ENCODE measurements at regions not wholly inside any gene's neighbourhood (a gene's known extent, or its start where the extent isn't known, plus 50 kb on each side); places are given as distances from the start of the nearest gene placed in this dataset.

GRCh38 chr20:24134284-24134683 is 145.7 kb upstream of the GGTLC1 start:
- H2AFZ ChIP-seq (ENCODE audit: low read length), result no peak overlapping the region
- DNase-seq (ENCODE audit: low read depth in 2 of 2), result peak in 1 of 2 donors; percentile 4
- no peaks in the 10 kb centered on the region for H4K20me1 ChIP-seq (ENCODE audit: control insufficient read depth, extremely low read depth, insufficient read depth, low read length)
- H3K27ac ChIP-seq (ENCODE audit: insufficient read depth, low read length), result no peak overlapping the region
- H3K9ac ChIP-seq (ENCODE audit: insufficient read depth, low read length), result no peak overlapping the region
- no peak overlapping the region for H3K4me2 ChIP-seq (ENCODE audit: extremely low read depth, insufficient read depth, low read length)
- H3K27me3 ChIP-seq (ENCODE audit: control insufficient read depth, insufficient read depth, low read length), result no peaks in the 10 kb centered on the region
- no peak for TF ChIP-seq EZH2 (IDR thresholded peaks at IDR 0.05; ENCODE audit: low read length, missing control alignments)
- TF ChIP-seq, protein P1, sequence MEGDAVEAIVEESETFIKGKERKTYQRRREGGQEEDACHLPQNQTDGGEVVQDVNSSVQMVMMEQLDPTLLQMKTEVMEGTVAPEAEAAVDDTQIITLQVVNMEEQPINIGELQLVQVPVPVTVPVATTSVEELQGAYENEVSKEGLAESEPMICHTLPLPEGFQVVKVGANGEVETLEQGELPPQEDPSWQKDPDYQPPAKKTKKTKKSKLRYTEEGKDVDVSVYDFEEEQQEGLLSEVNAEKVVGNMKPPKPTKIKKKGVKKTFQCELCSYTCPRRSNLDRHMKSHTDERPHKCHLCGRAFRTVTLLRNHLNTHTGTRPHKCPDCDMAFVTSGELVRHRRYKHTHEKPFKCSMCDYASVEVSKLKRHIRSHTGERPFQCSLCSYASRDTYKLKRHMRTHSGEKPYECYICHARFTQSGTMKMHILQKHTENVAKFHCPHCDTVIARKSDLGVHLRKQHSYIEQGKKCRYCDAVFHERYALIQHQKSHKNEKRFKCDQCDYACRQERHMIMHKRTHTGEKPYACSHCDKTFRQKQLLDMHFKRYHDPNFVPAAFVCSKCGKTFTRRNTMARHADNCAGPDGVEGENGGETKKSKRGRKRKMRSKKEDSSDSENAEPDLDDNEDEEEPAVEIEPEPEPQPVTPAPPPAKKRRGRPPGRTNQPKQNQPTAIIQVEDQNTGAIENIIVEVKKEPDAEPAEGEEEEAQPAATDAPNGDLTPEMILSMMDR (conservative IDR thresholded peaks at IDR 0.05 in 1 of 2, IDR thresholded peaks at IDR 0.05 in 1 of 2; ENCODE audit: low read depth in 1 of 2, low read length in 2 of 2), result no peak
- no peaks in the 10 kb centered on the region for H3K4me1 ChIP-seq (ENCODE audit: control insufficient read depth, extremely low read depth, insufficient read depth, low read length)
- H3K36me3 ChIP-seq (ENCODE audit: control insufficient read depth, insufficient read depth, low read length), result no peaks in the 10 kb centered on the region
- no peaks in the 10 kb centered on the region for H3K79me2 ChIP-seq (ENCODE audit: control insufficient read depth, insufficient read depth, low read length)
- H3K9me3 ChIP-seq (ENCODE audit: control insufficient read depth, insufficient read depth, low read depth, low read length), result no peaks in the 10 kb centered on the region
- H3K4me3 ChIP-seq (replicated peaks in 1 of 4; ENCODE audit: control extremely low read depth in 1 of 4, insufficient read depth in 1 of 4, low read depth in 3 of 4, low read length in 4 of 4), result no peak overlapping the region

DNA sequence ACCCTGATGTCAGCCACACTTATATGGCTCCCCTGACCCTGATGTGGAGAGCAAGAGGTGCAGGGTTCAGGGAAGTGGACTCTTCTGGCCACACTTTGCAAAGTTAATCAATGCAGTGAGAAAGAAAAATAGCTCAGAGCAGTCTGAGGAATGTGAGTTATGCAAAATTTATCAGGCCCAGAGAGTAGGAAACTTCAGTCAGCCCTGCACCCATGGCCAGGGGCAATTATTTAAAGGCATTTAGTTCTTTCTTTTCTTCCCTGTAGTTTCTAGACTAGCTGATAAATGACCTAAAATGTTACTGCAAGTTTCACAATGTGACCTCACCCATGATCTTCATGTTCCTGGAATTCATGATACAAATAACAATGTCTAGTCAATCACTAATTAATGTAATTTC is 143.7 kb upstream of the GGTLC1 start:
- no peak for DNase-seq (ENCODE audit: low read depth in 2 of 2)
- no peaks in the 10 kb centered on the region for H3K4me1 ChIP-seq (ENCODE audit: control insufficient read depth, extremely low read depth, insufficient read depth, low read length)
- H3K36me3 ChIP-seq (ENCODE audit: control insufficient read depth, insufficient read depth, low read length), result no peaks in the 10 kb centered on the region
- H4K20me1 ChIP-seq (ENCODE audit: control insufficient read depth, extremely low read depth, insufficient read depth, low read length), result no peaks in the 10 kb centered on the region
- TF ChIP-seq EZH2 (IDR thresholded peaks at IDR 0.05; ENCODE audit: low read length, missing control alignments), result no peak
- TF ChIP-seq, protein P1 (conservative IDR thresholded peaks at IDR 0.05 in 1 of 2, IDR thresholded peaks at IDR 0.05 in 1 of 2; ENCODE audit: low read depth in 1 of 2, low read length in 2 of 2), result no peak
- H3K27ac ChIP-seq (ENCODE audit: insufficient read depth, low read length), result no peak overlapping the region
- no peaks in the 10 kb centered on the region for H3K27me3 ChIP-seq (ENCODE audit: control insufficient read depth, insufficient read depth, low read length)
- H3K4me3 ChIP-seq (replicated peaks in 1 of 4; ENCODE audit: control extremely low read depth in 1 of 4, insufficient read depth in 1 of 4, low read depth in 3 of 4, low read length in 4 of 4), result no peak overlapping the region
- H2AFZ ChIP-seq (ENCODE audit: low read length), result no peak overlapping the region
- no peak overlapping the region for H3K4me2 ChIP-seq (ENCODE audit: extremely low read depth, insufficient read depth, low read length)
- no peaks in the 10 kb centered on the region for H3K79me2 ChIP-seq (ENCODE audit: control insufficient read depth, insufficient read depth, low read length)
- H3K9me3 ChIP-seq (ENCODE audit: control insufficient read depth, insufficient read depth, low read depth, low read length), result no peaks in the 10 kb centered on the region
- no peak overlapping the region for H3K9ac ChIP-seq (ENCODE audit: insufficient read depth, low read length)

DNA sequence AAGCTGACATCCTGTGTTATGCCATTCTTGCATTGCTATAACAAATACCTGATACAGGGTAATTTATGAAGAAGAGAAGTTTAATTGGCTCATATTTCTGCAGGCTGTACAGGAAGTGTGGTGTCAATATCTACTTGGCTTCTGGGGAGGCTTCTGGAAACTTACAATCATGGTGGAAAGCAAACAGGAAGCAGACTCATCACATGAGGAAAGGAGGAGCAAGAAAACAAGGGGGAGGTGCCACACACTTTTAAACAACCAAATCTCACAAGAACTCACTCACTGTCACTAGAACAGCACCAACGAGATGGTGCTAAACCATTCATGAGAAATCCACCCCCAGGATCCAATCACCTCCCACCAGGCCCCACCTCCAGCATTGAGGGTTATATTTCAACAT is 143.1 kb upstream of the GGTLC1 start:
- Histone ChIP-seq H3K27ac (ENCODE audit: insufficient read depth, low read length) (no peak overlapping the region), H3K27me3 (ENCODE audit: control insufficient read depth, insufficient read depth, low read length) (no peaks in the 10 kb centered on the region), H3K79me2 (ENCODE audit: control insufficient read depth, insufficient read depth, low read length) (no peaks in the 10 kb centered on the region), H3K9ac (ENCODE audit: insufficient read depth, low read length) (no peak overlapping the region), H2AFZ (ENCODE audit: low read length) (no peak overlapping the region), H3K9me3 (ENCODE audit: control insufficient read depth, insufficient read depth, low read depth, low read length) (no peaks in the 10 kb centered on the region), H3K4me1 (ENCODE audit: control insufficient read depth, extremely low read depth, insufficient read depth, low read length) (no peaks in the 10 kb centered on the region), H3K4me3 (replicated peaks in 1 of 4; ENCODE audit: control extremely low read depth in 1 of 4, insufficient read depth in 1 of 4, low read depth in 3 of 4, low read length in 4 of 4) (no peak overlapping the region), H3K36me3 (ENCODE audit: control insufficient read depth, insufficient read depth, low read length) (no peaks in the 10 kb centered on the region), H4K20me1 (ENCODE audit: control insufficient read depth, extremely low read depth, insufficient read depth, low read length) (no peaks in the 10 kb centered on the region), H3K4me2 (ENCODE audit: extremely low read depth, insufficient read depth, low read length) (no peak overlapping the region)
- TF ChIP-seq EZH2 (IDR thresholded peaks at IDR 0.05; ENCODE audit: low read length, missing control alignments), result no peak
- TF ChIP-seq, protein P1 (conservative IDR thresholded peaks at IDR 0.05 in 1 of 2, IDR thresholded peaks at IDR 0.05 in 1 of 2; ENCODE audit: low read depth in 1 of 2, low read length in 2 of 2), result no peak
- no peak for DNase-seq (ENCODE audit: low read depth in 2 of 2)
